GM21390 (cell line): ENCODE measurements at regions not wholly inside any gene's neighbourhood (a gene's known extent, or its start where the extent isn't known, plus 50 kb on each side); places are given as distances from the start of the nearest gene placed in this dataset.

Experiments used
- ATAC-seq: cut with Tn5 transposase; IDR thresholded peaks from one replicate; pipeline ENCODE4 v1.9.1; 2021; ENCODE audit not compliant: unreplicated experiment

DNA sequence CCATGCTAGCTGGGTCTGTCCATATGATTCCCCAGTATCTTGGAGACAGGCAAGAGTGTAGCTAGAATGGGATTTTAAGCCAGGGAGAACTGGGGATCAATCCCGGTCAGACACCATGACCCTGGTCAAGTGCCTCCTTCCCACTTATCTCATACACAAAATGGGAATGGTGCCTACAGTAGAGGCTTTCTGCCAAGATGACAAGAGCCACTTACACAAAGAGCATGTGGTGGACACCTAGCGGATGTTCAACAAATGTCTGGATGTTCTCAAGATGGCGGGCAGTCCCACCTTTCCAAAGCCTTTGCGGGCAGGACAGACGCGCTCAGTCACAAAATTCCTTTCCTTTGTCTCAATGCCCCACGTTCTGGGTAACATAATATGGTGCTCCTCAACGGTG, 57.3 kb downstream of the MAF start:
- no peak for ATAC-seq

DNA sequence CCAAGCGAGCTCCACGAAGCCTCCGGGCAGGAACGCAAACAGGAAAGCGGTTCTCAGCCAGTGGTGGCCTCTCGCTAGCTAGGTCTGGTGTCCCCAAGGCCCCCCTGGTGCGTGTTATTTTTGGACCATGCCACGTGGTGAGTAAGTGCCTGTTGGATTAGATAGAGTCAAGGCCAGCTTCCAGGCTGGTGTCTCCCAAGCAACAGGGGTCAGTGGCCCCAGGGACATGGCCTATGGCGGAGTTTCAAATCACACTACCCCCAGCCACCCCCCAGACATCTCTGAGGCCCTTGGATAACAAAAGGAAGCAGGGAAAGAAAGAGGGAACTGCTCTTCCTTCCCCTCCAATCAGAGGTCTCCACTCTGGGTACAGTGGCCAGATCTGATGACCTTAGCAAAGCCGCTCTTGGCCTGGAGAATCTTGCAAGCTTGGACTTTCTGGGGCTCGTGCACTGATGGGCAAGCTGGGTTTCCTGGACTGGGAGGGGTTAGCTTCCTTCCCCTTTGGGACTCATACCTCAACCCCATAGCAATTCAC, 58.2 kb downstream of the MAF start:
- no peak for ATAC-seq

DNA sequence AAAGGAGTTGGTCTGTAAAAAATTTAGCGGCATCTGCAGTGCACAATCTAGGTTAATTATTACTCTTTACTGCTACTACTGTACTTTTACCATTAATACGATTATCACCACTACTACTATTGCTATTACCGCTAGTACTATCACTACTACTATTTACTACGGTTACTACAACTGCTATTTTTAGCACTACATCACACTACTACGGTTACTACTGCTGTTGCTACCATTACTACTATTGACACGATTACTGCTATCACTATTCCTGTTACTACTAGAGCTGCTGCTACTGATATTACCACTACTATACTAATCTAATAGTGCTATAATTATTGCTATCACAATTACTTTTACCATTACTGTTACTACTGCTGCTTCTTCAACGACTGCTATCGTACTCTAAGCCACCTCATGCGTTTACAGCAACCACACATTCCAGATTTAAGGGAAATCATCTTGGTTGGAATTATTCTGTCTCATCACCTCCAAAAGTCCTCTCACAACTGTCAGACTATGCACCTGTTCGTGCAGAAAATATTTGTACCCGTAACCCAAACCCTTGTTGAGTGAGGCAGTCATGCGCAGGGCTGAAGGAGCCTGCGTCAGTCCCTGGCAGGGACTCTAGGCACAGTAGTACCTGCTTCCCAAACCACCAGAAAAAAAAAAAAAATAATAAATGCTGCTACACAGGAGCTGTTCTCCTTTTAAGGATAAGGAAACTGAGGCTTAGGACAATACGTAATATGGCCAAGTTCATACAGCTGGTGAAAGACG, 59.5 kb downstream of the MAF start:
- ATAC-seq: no peak

DNA sequence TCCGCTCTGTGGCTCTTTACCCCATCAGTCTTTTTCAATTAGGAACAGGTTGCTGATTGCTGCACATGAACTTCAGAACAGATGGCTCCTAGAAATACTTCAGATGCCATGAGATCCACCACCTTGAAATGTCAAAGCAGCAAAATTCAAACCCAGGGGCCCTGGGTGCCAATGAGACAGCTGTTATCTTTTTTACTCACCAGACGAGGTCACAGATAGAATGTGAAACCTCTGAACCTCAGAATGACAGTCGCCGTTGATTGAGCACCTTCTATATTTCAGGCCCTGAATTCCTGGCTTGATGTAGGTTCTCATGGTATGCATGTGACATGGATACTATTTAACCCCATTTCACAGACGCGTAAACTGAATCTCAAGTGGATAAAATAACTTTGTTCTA, 63.0 kb downstream of the MAF start:
- no peak for ATAC-seq

DNA sequence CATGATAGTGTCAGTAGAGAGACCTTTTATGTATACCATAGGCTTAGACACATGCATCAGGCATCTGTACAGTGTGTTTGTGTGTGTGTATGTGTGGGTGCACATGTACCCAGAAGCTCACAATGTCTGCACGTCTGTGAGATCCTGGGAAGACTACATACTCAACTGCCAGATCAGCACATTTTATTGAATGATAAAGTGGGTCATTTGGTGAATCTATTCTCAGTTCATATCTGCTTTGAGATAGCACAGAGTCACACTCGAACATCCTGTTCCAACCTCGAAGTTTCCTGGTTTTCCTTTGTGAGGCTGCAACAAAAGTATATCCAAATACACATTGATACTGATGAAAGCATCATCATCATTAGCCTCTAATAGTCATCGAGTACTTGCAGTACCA, 63.6 kb downstream of the MAF start:
- ATAC-seq: no peak

DNA sequence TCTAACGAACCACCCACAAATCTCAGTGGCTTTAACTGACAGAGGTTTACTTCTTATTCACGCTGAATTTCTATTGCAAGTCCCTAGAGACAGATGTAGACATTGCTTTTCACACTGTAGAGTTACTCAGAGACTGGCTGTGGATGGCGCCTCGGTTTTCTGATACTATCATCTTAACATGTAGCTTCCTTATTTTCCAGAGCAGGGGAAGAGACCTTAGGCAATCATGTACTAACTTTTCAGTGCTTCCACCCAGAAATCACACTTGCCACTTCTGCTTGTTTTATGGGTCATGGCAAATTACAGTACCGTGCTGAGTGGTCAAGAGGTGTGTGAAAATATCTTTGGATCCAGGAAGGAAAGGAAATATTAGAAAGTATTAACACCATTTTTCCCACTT, 65.4 kb downstream of the MAF start:
- no peak for ATAC-seq

DNA sequence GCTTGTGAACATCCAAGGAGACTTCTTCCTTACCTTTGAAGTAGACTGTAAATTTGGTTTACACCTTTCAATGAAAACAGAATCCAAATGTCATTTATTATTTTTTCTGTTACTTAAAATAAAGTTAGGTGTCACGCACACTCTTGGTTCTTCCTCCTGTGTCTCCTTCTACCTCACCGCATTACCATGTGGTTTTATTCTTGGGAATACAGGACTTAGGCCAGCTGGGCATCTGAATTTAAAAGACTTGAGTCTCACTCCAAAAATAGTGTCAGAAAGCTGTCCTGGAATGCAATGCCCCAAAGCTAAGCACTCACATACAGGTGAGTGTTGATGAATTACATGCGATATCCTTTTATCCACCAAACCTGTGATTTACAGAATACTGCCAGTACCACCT, 66.4 kb downstream of the MAF start:
- no peak for ATAC-seq

DNA sequence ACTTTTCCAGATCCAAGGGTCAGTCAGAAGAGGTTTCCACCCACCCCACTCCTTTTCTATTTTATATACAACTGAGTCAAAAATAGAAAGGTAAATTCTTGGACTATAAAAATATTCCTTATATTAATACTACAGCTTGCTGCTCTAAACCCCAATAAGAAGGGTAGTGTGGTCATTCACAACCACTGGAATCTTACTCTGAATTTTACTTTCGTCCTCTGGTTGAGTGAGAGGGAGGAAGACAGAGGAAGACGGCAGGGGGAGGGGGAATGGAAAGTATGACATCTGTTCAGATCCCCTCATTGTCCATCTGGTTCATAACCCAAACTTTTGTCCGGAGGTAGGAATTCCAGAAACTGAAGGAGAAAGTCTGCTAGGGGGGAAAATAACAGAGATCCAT, 67.2 kb downstream of the MAF start:
- no peak for ATAC-seq

DNA sequence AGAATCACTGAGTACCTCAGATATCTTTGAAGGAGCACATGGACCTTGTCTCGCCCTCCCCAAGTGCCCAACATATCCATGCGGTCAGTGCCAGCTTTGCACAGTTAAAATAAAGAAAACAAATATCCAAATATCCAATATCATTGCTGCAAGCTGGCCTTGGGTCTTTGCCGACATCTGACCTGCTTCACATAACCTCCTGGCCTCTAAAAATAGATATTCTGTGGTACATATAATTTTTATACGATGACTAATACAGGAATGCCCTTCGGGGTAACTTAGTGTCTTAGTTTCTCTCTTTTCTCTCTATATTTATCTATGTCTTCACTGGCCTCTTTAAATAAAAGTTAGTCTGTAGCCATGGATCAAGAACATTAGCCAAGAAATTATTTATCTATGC, 67.8 kb downstream of the MAF start:
- ATAC-seq: no peak

DNA sequence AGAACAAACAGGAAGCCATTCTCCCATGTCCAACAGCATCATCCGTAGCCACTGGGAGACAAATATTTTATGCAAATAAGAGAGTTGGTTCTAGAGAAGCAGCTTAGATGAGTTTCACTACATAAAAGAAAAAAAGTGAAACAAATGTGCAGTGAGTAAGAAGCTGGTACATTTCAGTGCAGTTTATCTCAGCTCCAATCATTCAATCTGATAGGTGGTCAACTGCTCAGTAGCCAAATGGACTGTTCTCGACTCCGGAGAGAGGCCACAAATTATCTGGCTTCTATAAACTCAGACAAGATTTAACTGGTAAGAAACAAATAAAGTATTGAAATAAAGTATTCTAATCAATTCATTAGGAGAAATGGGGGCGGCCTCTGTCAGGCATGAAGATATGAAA, 68.3 kb downstream of the MAF start:
- ATAC-seq: no peak

DNA sequence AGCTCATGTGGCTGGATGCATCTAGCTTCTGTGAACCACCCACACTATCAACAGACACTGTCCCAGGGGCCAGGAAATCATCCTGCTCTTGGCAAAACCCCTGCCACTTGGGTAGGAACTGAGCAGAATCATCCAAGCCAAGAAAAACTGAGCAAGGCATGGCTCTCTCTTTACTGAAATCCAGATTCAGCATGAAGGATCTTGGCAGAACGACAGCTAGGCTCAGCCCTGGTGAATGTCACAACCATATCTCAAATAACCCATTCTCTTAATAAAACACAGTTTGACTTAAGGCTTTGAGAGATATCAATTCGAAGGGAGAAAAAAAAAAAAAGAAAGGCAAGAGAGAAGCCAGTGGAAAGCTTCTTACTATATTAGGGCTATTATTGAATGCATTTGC, 72.2 kb downstream of the MAF start:
- no peak for ATAC-seq

DNA sequence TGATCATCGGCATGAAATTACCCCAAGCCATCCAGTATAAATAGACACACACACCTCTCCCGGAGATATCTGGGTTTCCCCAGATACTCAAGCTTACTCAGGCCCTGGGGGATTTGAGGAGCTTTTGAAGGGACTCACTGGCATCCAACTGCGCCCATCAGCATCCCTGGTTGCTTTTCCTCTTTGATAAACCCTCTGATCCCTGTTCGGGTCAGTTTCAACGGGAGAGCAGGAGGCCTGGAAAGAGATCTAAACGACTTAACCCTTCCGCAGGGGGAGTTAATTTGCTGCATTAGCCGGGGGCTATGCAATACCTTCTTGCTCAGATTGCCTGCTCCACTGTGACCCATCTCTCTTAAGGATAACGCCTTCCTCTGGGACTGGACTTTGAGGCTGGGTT, 76.6 kb downstream of the MAF start:
- no peak for ATAC-seq

DNA sequence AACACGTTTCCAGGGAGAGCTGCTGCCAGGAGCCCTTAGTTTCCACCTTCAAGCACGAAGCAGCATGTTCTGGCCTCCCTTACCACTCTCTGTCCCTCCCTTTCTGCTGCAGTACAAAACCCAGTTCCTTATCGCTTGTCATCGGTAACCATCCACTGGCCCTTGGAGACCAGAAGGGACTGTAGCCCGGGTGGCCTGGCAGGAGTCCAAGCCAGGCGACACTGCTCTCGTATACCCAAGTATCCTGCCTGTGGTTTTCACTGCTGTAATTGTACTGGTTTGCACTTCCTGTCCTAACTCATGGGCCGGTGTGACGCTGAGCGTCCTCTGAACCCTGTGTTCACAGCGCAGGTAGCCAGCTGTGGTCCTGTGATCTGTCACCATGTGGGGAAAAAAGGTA, 81.1 kb downstream of the MAF start:
- peak; percentile 55 for ATAC-seq

DNA sequence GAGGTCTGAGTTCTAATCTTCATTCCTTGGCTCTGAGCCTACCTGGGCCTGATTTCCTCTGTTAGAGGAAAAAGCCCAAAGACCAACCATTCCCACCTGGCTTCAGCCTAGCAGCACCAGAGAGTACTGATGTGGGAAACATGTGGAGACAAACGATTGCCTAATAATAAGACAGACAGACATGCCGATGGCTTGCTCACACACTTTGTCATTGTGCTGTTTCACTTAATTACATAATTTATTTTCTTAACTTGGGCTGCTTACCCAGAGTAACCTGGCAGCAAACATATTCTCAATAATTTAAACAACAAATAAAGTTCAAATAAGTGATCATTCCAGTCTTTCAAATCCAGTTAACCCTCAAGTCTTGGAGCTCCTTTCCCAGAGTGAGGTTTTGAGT, 83.4 kb downstream of the MAF start:
- no peak for ATAC-seq

DNA sequence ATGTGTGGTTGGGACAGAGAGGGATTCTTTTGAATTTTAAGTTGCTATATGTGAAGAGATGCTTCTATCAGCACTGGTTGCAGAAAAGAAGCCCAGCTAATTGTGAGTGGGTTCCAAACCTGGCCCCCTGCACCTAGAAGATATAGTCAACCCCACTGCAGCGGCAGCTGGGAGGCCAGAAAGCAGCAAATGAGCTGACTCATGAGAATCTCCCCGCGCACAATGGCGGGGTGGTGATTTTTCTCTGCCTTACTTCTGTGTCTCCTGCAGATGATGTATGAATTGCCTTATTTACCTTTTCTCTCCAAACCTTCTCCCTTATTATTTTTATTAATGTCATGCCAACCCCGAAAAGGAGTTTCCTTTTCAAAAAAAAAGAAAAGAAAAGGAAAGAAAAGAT, 89.7 kb downstream of the MAF start:
- ATAC-seq: no peak

DNA sequence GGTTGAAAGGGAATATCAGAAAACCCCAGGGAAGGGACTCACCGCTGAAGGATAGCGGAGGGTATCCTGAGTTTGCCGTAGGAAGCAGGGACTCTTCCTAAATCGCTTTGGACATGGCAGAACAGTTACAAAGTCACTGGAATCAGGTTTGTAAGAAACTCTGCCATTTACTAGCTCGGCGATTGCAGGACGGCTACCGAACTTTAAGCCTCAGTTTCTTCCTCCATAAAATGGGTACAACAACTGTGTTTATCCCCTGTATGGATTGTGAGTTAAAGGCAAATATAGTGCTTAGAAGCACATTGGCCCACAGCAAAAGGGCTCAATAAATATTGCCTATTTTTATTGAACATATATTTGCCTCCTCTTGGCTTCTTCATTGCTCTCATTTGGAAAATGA, 90.6 kb downstream of the MAF start:
- ATAC-seq: no peak

DNA sequence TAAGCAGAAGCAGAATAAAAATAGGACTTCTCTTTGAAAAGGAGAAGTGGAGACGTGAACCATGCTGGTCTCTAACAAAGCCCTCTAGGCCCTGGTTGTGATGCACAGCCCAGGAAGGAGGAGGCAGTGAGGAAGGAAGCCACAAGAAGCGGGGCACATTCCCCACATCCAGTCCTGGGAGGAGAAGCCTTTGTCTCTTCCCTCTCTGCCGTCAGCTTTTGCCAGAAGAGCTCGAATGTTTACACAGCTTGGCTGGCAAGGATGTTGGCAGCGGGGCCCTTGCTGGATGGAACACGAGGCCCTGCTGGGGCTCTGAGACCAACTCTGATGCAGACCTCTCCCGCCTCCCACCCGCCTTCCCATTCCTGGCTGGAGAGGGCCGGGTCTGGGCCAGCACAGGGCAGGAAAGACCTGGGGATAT, 91.3 kb downstream of the MAF start:
- no peak for ATAC-seq

DNA sequence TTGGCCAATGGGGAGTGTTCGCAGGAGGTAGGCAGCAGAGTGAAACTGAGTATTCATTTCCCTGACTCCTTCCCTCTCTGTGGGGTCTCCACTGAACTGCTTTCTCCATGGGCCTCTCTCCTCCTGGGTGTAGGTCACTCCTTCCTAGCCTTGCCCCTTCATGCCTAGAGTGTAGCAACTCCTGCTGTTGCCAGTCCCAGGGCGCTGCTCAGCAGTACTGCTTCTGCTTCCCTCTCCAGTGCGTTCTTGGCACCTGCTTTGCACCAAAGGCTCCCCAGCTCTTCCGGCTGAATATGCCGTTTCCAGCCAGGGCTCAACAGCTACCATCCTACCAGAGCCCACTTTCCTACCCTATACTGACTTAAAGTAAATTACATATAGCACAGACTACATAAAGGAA, 92.2 kb downstream of the MAF start:
- no peak for ATAC-seq

DNA sequence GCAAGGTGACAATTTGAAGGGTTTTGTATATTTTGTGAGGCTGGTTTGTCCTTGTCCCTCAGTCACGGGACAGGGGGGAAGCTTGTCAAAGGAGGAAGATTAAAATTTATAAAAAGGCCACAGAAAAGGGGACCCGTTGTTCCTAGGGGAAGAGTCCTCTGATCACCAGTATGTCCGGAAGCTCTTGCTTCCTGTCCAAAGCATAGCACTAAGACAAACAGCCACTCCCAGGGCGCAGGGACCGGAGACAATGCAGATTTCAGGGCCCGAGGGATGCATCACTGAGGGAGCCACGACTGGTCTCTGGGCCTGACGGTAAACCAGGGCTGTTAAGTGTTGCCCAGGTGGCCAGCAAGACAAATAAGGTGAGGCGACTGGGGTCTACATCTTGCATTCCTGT, 95.2 kb downstream of the MAF start:
- ATAC-seq: no peak

DNA sequence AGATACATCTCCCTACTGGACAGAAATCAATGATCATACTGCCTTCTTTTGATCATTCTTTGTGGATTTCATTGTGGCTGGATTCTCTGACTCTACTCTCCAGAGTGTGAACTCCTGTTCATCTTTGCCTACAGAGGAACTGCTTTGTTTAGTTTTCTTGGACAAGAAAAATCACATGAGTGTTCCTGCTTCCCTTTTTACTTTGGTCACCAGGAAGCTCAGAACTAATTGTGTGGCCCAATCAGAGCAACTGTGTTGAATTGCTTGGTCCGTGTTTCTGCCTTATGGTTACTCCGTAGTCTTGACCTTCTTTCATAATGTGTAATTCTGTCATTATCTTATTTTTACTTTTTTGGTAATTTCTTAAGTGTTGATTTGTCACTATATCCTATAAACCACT, 97.0 kb downstream of the MAF start:
- ATAC-seq: no peak

DNA sequence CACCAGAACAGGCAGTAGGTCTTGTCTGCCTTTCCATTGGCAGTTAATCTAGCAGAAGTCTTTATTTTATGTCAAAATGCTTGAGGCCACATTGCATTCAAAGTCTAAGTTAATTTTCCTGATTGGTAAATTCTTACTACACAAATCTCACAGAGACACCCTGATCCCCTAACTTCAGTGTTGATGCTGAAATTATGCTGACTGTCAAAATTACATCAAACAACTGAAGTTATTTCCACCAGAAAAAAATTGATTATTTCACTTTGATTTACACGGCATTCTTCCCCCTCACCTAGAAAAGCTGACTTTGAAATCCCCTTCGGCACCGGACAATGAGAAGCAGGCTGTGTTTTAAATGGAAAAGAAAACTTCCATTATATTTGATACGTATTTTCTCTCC, 99.1 kb downstream of the MAF start:
- ATAC-seq: no peak

DNA sequence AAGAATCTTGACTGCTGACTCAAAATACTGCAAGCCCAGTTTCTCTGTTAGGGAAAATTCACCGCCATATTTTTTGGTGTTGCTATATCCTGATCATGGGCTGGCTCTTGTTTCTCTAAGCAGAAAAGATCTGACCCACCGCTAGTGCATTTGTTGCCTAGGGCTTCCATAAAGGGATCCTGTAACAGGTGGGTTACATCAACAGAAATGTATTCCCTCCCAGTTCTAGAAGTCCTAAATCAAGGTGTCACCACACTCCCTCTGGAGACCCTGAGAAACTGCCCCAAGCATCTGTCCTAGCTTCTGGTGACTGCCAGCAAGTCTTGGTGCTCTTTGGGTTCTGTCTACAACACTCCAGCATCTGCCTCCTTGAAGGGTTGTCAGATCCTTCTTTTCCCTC, 99.7 kb downstream of the MAF start:
- no peak for ATAC-seq

DNA sequence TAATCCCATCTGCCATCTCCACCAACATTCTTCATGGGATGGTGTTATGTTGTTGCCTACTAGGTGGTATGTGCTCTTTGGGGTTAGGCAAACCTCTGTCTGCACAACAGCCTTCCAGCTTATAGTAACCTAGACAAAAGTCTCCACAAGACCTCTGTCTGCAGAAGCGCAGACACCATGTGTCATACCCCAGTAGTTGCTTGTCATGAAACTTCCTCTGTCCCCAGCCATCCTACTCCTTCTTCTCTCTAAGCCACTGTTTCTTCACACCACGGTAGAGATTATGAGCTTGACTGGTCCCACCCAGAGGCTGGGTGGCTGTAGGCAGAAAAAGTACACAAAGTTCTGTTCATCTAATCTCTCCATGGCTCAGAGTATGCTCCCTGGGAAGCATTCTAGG, 100.3 kb downstream of the MAF start:
- ATAC-seq: no peak
